Smooth muscle cell (in vitro differentiated cells): ENCODE measurements at regions not wholly inside any gene's neighbourhood (a gene's known extent, or its start where the extent isn't known, plus 50 kb on each side); places are given as distances from the start of the nearest gene placed in this dataset.

ENCODE experiments used
- DNase-seq: peaks from one replicate; lab custom pipeline; 2025; ENCODE audit not compliant: unreplicated experiment; lab: John Stamatoyannopoulos, UW
- H2AFZ ChIP-seq: fragments of 200-600 bp; sonication (generic); 2 replicates; pipeline ENCODE4 v1.6.0; 2016; ENCODE audit warnings: antibody characterized with exemption, low read depth, mild to moderate bottlenecking
- H3F3A ChIP-seq: fragments of 200-600 bp; sonication (generic); 2 replicates; pipeline ENCODE4 v1.6.0; 2017; ENCODE audit warnings: antibody characterized with exemption, low read depth
- H3K27ac ChIP-seq: fragments of 200-600 bp; sonication (generic); 2 replicates; pipeline ENCODE4 v1.5.1; 2016; ENCODE audit warnings: low read depth, mild to moderate bottlenecking
- H3K27me3 ChIP-seq: fragments of 200-600 bp; sonication (generic); 2 replicates; pipeline ENCODE4 v1.6.1; 2016; ENCODE audit warnings: low read depth, mild to moderate bottlenecking
- H3K36me3 ChIP-seq: fragments of 200-600 bp; sonication (generic); 2 replicates; pipeline ENCODE4 v1.5.1; 2016; ENCODE audit warnings: low read depth
- H3K4me1 ChIP-seq: fragments of 200-600 bp; sonication (generic); 2 replicates; pipeline ENCODE4 v1.5.1; 2016; ENCODE audit warnings: low read depth
- H3K4me2 ChIP-seq: fragments of 200-600 bp; sonication (generic); 2 replicates; pipeline ENCODE4 v1.6.0; 2016; ENCODE audit warnings: mild to moderate bottlenecking
- H3K4me3 ChIP-seq: fragments of 200-600 bp; sonication (generic); 2 replicates; pipeline ENCODE4 v1.5.1; 2016; ENCODE audit warnings: mild to moderate bottlenecking
- H3K79me2 ChIP-seq: fragments of 200-600 bp; sonication (generic); 2 replicates; pipeline ENCODE4 v1.6.0; 2016; ENCODE audit warnings: low read depth, mild to moderate bottlenecking
- H3K9ac ChIP-seq: fragments of 200-600 bp; sonication (generic); 2 replicates; pipeline ENCODE4 v1.6.0; 2016; ENCODE audit warnings: low read depth
- H3K9me3 ChIP-seq: fragments of 200-600 bp; sonication (generic); replicated peaks from 2 replicates; pipeline ENCODE4 v1.5.1; 2016; ENCODE audit warnings: low read depth
- H4K20me1 ChIP-seq: fragments of 200-600 bp; sonication (generic); 2 replicates; pipeline ENCODE4 v1.6.0; 2016; ENCODE audit warnings: low read depth
- WGBS: methylation state at CpG from one replicate; pipeline ENCODE4 v1.1.7; 2016; ENCODE audit warnings: low lambda C conversion rate; 5-methylcytosine and 5-hydroxymethylcytosine counted together
- TF ChIP-seq, protein P1 (sequence below): fragments of 200-600 bp; sonication (generic); IDR thresholded peaks from 2 replicates; pipeline ENCODE4 v1.5.1; 2017; ENCODE audit warnings: borderline replicate concordance, mild to moderate bottlenecking, antibody characterized with exemption; ENCODE audit not compliant: insufficient read depth, poor library complexity, severe bottlenecking

DNA sequence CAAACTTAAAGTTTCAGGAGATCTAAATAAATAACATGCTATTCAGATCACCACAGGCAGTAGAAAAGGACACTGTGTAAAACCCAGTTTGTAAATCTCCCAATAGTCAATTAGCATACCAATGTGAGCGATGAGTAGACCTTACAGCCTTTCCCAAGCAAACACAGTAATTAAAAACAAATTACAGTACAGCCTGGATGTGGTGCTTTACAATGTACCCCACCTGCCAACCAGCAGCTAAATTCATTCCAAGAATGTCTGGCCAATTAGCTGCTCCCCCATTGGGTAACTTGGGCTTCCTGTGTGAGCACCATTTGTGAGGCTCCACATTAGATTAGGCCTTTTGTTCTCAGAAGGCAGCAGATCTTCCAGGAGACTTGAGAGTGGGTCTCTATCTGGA is 635.0 kb downstream of the TBL1XR1 start:
- H3K4me2 ChIP-seq, result no peak overlapping the region
- WGBS, result 85% methylated on average over 1 of the region's 1 CpG

DNA sequence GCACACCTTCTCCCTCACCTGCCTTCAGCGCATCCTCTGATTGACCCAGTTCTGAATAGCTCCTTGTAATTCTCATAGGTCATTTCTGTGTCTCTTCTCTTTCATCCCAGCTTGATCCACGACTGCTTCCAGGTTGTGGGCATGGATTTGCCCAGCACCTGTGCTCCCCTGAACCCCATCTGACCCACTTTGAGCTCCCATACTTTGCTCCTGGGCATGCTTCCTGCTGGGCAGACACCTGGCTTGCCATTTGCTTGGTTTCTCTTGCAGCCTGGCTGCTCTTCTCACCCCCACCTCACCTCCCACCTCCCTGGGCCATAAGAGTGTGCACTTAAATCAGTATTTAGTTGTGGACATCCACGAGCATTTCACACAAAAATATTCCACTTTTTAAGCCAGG is 635.5 kb downstream of the TBL1XR1 start:
- Histone ChIP-seq H3K79me2 (no peaks in the 10 kb centered on the region), H3K4me1 (no peaks in the 10 kb centered on the region), H3K9me3 (no peaks in the 10 kb centered on the region), H3F3A (no peaks in the 10 kb centered on the region), H3K27ac (no peak overlapping the region), H3K4me3 (no peak overlapping the region), H3K27me3 (peaks cover 3% of the 10 kb centered on the region), H3K9ac (no peak overlapping the region), H3K36me3 (no peaks in the 10 kb centered on the region), H3K4me2 (no peak overlapping the region), H2AFZ (no peak overlapping the region), H4K20me1 (no peaks in the 10 kb centered on the region)
- 74% methylated on average over 3 of the region's 3 CpGs for WGBS
- DNase-seq, result no peak
- TF ChIP-seq, protein P1, sequence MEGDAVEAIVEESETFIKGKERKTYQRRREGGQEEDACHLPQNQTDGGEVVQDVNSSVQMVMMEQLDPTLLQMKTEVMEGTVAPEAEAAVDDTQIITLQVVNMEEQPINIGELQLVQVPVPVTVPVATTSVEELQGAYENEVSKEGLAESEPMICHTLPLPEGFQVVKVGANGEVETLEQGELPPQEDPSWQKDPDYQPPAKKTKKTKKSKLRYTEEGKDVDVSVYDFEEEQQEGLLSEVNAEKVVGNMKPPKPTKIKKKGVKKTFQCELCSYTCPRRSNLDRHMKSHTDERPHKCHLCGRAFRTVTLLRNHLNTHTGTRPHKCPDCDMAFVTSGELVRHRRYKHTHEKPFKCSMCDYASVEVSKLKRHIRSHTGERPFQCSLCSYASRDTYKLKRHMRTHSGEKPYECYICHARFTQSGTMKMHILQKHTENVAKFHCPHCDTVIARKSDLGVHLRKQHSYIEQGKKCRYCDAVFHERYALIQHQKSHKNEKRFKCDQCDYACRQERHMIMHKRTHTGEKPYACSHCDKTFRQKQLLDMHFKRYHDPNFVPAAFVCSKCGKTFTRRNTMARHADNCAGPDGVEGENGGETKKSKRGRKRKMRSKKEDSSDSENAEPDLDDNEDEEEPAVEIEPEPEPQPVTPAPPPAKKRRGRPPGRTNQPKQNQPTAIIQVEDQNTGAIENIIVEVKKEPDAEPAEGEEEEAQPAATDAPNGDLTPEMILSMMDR, result no peak

More for the DNA sequence above, 635.0 kb downstream of the TBL1XR1 start:
- H3K4me3 ChIP-seq, result no peak overlapping the region
- H3F3A ChIP-seq, result no peaks in the 10 kb centered on the region
- TF ChIP-seq, protein P1, result no peak
- no peak overlapping the region for H3K9ac ChIP-seq
- no peaks in the 10 kb centered on the region for H3K36me3 ChIP-seq
- no peaks in the 10 kb centered on the region for H4K20me1 ChIP-seq
- H3K27me3 ChIP-seq, result peaks cover under 1% of the 10 kb centered on the region
- no peaks in the 10 kb centered on the region for H3K4me1 ChIP-seq
- H2AFZ ChIP-seq, result no peak overlapping the region
- no peaks in the 10 kb centered on the region for H3K79me2 ChIP-seq
- no peaks in the 10 kb centered on the region for H3K9me3 ChIP-seq
- DNase-seq, result no peak
- no peak overlapping the region for H3K27ac ChIP-seq

DNA sequence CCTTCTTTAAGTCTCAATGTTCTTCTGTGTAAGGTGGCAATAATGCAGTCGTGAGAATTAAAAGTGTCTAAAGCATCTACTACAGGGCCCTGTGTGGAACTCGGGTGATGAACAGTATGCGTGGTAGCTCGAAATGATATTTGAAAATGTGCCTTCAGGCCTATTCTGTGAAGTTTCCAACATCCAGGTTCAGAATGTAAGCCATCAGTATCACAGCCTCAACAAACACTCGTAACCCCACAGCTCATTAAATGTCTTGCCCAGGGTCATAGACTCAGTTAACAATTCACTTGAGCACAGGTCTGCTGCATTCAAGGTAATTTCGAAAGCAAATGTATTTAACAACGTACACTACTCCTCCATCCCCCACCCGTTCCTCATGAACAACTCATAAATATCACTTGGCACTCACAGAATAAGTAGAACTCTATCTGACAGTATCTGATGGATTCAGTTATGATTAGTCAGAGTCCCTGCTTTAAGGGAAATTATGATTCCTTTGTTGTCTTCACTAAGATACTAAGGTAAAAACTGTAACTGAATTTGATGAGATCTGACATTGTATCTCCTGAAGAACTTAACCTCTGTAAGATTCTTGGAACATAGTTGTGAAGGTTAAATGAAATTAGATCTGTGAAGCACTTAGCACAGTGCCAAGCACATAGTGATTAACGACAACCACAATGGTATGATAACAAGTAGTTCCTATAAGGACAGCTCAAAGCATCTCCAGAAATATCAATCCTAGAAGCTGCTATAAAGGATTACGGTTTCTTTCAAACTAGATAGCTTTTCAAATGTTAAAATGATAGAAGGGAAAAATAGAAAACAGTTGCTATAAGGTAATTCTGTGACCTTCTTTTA is 642.3 kb downstream of the TBL1XR1 start:
- no peaks in the 10 kb centered on the region for H3F3A ChIP-seq
- TF ChIP-seq, protein P1, result no peak
- H2AFZ ChIP-seq, result no peak overlapping the region
- no peaks in the 10 kb centered on the region for H3K79me2 ChIP-seq
- no peaks in the 10 kb centered on the region for H4K20me1 ChIP-seq
- H3K9ac ChIP-seq, result no peak overlapping the region
- H3K4me3 ChIP-seq, result no peak overlapping the region
- no peaks in the 10 kb centered on the region for H3K4me1 ChIP-seq
- H3K27ac ChIP-seq, result no peak overlapping the region
- no peaks in the 10 kb centered on the region for H3K9me3 ChIP-seq
- WGBS, result 83% methylated on average over 10 of the region's 10 CpGs
- DNase-seq, result no peak
- no peak overlapping the region for H3K4me2 ChIP-seq
- H3K27me3 ChIP-seq, result peaks cover 3% of the 10 kb centered on the region
- H3K36me3 ChIP-seq, result no peaks in the 10 kb centered on the region

DNA sequence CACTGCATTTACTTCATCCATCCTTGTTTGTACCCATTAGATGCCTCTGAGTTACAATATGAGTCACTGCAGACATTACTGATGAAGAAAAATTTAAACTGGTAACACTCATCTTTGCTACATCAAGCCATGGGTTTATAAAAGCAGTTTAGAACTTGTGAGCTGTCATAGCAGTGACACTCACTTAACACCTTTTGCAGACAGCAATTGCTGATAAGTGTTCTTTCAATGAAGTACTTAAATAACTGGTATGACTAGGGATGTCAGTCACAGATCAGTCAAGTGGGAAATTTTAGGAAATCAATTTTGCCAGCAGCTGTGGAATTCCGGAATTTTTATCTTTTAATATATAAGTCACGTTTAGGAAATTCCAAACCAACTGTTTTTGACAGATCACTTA is 643.0 kb downstream of the TBL1XR1 start:
- H3K4me3 ChIP-seq, result no peak overlapping the region
- no peaks in the 10 kb centered on the region for H3K36me3 ChIP-seq
- H3K4me2 ChIP-seq, result no peak overlapping the region
- H2AFZ ChIP-seq, result no peak overlapping the region
- no peaks in the 10 kb centered on the region for H3K79me2 ChIP-seq
- H3K27me3 ChIP-seq, result peaks cover 3% of the 10 kb centered on the region
- WGBS, result 77% methylated on average over 2 of the region's 2 CpGs
- no peaks in the 10 kb centered on the region for H3K9me3 ChIP-seq
- no peaks in the 10 kb centered on the region for H4K20me1 ChIP-seq
- no peak for DNase-seq
- H3K27ac ChIP-seq, result no peak overlapping the region
- no peaks in the 10 kb centered on the region for H3F3A ChIP-seq
- TF ChIP-seq, protein P1, result no peak
- H3K9ac ChIP-seq, result no peak overlapping the region
- H3K4me1 ChIP-seq, result no peaks in the 10 kb centered on the region
